Caco-2 (cell line): ENCODE measurements at regions not wholly inside any gene's neighbourhood (a gene's known extent, or its start where the extent isn't known, plus 50 kb on each side); places are given as distances from the start of the nearest gene placed in this dataset.

Source experiments
- BruUV-seq: library from RNA; stranded (reverse); fragments of 400-500 nt; replicated peaks from 2 replicates; lab custom pipeline; 2021; lab: Mats Ljungman, UMichigan
- CTCF ChIA-PET: fragments of 300-600 bp; sonication (Branson Sonifier 250); formaldehyde crosslinking; loops from one replicate; lab custom pipeline; 2022; ENCODE audit warnings: antibody characterized with exemption; lab: Charles Lee
- POLR2A ChIA-PET: fragments of 300-600 bp; sonication (Branson Sonifier 250); formaldehyde crosslinking; loops from one replicate; lab custom pipeline; 2022; ENCODE audit warnings: antibody characterized with exemption; lab: Charles Lee
- DNase-seq, 2 experiments: peaks; one replicate each; pipeline versions ENCODE4 v3.0.0 to v3.0.0-alpha.2; 2020 to 2022
- H3K27me3 ChIP-seq: replicated peaks from 2 replicates; pipeline ENCODE4 v1.6.0; 2011; ENCODE audit warnings: low read length; ENCODE audit not compliant: control insufficient read depth, insufficient read depth
- H3K36me3 ChIP-seq: 2 replicates; pipeline ENCODE4 v1.5.1; 2011; ENCODE audit warnings: low read length; ENCODE audit not compliant: control insufficient read depth, insufficient read depth
- H3K4me1 ChIP-seq: fragments of 250-450 bp; sonication (Bioruptor Pico); 2 replicates; pipeline ENCODE4 v1.5.1; 2020; ENCODE audit warnings: mild to moderate bottlenecking
- H3K4me3 ChIP-seq: 2 replicates; pipeline ENCODE4 v1.5.1; 2011; ENCODE audit warnings: low read depth, mild to moderate bottlenecking, control low read depth, low read length
- H3K9me3 ChIP-seq: fragments of 250-450 bp; sonication (Bioruptor Pico); 2 replicates; pipeline ENCODE4 v1.5.1; 2020; ENCODE audit warnings: mild to moderate bottlenecking, moderate library complexity
- H3K27ac Mint-ChIP-seq: one replicate; pipeline ENCODE4 v1.8.0; 2022; ENCODE audit warnings: mixed read lengths; ENCODE audit not compliant: unreplicated experiment
- H3K27me3 Mint-ChIP-seq: one replicate; pipeline ENCODE4 v1.8.0; 2022; ENCODE audit warnings: mixed read lengths; ENCODE audit not compliant: insufficient read depth, unreplicated experiment
- H3K36me3 Mint-ChIP-seq: one replicate; pipeline ENCODE4 v1.8.0; 2022; ENCODE audit warnings: mild to moderate bottlenecking, mixed read lengths; ENCODE audit not compliant: insufficient read depth, unreplicated experiment
- H3K4me1 Mint-ChIP-seq: one replicate; pipeline ENCODE4 v1.8.0; 2022; ENCODE audit warnings: low read depth, mixed read lengths; ENCODE audit not compliant: unreplicated experiment
- H3K4me3 Mint-ChIP-seq: one replicate; pipeline ENCODE4 v1.8.0; 2022; ENCODE audit warnings: mild to moderate bottlenecking, moderate library complexity, mixed read lengths; ENCODE audit not compliant: unreplicated experiment
- H3K9me3 Mint-ChIP-seq: one replicate; pipeline ENCODE4 v1.8.0; 2022; ENCODE audit warnings: mixed read lengths; ENCODE audit not compliant: unreplicated experiment
- intact Hi-C: fragments of 100-400 bp; cut with micrococcal nuclease; formaldehyde crosslinking; loops from one replicate; pipeline ENCODE4 v1.10.0; 2022; ENCODE audit not compliant: unreplicated experiment
- TF ChIP-seq, protein P1 (sequence below), 2 experiments: fragments of 200-600 bp in 1 of 2; IDR thresholded peaks; 1 replicate in 1 of 2; 2 replicates in 1 of 2; pipeline versions ENCODE4 v1.5.1 to v1.8.0; 2011 to 2022; ENCODE audit warnings: antibody characterized with exemption in 1 of 2, control low read depth in 1 of 2, inconsistent platforms in 1 of 2, low read depth in 1 of 2, low read length in 1 of 2, mild to moderate bottlenecking in 1 of 2, moderate library complexity in 1 of 2; ENCODE audit not compliant: insufficient read depth in 1 of 2, severe bottlenecking in 1 of 2, unreplicated experiment in 1 of 2

DNA sequence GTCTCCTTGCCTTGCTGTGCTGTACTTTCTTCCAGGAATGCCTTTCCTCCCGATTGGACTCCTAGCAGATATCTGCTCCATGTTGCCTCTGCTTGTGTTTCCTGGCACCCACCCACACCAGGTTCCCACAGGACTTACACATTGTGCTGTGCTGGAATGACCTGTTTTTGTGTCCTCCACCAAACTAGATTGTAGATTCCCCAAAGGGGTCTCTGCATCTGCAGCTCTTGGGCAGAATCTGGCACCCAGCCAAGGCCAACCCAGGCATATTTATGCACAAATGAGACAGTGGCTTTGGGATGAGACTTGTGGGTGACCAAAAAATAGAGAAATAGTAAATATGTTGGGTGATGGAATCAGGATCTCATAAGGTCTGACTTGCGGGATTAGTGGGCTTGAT, 278.2 kb downstream of the RRAGC start:
- Mint-ChIP-seq H3K4me3 (no peak overlapping the region), H3K27me3 (peaks cover 19% of the 10 kb centered on the region), H3K27ac (no peak overlapping the region), H3K9me3 (no peaks in the 10 kb centered on the region), H3K36me3 (no peaks in the 10 kb centered on the region), H3K4me1 (peaks cover 7% of the 10 kb centered on the region)
- DNase-seq, result no peak
- POLR2A ChIA-PET, result no interaction called here
- H3K27me3 ChIP-seq, result no peaks in the 10 kb centered on the region
- no peak overlapping the region for H3K4me3 ChIP-seq
- no peaks in the 10 kb centered on the region for H3K9me3 ChIP-seq
- TF ChIP-seq, protein P1, sequence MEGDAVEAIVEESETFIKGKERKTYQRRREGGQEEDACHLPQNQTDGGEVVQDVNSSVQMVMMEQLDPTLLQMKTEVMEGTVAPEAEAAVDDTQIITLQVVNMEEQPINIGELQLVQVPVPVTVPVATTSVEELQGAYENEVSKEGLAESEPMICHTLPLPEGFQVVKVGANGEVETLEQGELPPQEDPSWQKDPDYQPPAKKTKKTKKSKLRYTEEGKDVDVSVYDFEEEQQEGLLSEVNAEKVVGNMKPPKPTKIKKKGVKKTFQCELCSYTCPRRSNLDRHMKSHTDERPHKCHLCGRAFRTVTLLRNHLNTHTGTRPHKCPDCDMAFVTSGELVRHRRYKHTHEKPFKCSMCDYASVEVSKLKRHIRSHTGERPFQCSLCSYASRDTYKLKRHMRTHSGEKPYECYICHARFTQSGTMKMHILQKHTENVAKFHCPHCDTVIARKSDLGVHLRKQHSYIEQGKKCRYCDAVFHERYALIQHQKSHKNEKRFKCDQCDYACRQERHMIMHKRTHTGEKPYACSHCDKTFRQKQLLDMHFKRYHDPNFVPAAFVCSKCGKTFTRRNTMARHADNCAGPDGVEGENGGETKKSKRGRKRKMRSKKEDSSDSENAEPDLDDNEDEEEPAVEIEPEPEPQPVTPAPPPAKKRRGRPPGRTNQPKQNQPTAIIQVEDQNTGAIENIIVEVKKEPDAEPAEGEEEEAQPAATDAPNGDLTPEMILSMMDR (IDR thresholded peaks at IDR 0.05; ENCODE audit: insufficient read depth in 1 of 2, low read depth in 1 of 2, low read length in 1 of 2, severe bottlenecking in 1 of 2, unreplicated experiment in 1 of 2), result no peak
- no TSS peak for BruUV-seq
- CTCF ChIA-PET, result no interaction called here
- intact Hi-C loops, result no loop called here
- H3K4me1 ChIP-seq, result no peaks in the 10 kb centered on the region
- no peaks in the 10 kb centered on the region for H3K36me3 ChIP-seq

DNA sequence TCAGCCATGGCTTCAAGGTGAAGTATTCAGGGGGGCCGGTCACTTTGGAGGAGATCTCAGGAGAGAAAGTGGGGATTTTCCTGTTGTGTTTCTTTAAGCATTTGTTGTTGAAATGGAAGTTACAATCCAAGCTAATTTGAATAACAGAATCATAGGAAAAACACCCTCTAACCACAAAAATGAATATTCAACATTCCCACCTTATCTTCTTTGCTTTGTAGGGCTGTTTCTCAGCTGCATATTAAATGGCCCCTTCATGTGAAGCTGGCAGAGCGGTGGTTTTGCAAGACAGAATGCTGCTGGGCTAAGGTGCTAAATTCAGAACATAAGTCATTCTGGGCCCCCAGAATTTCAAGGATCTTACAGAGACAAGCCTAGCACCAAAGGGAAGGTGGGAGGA, 279.0 kb downstream of the RRAGC start:
- no peaks in the 10 kb centered on the region for H3K36me3 ChIP-seq
- BruUV-seq, result no TSS peak
- peaks cover 19% of the 10 kb centered on the region for H3K27me3 Mint-ChIP-seq
- intact Hi-C loops, result no loop called here
- H3K4me3 ChIP-seq, result no peak overlapping the region
- no peak for DNase-seq
- no peak overlapping the region for H3K4me3 Mint-ChIP-seq
- no peaks in the 10 kb centered on the region for H3K9me3 Mint-ChIP-seq
- TF ChIP-seq, protein P1 (IDR thresholded peaks at IDR 0.05; ENCODE audit: insufficient read depth in 1 of 2, low read depth in 1 of 2, low read length in 1 of 2, severe bottlenecking in 1 of 2, unreplicated experiment in 1 of 2), result no peak
- H3K27ac Mint-ChIP-seq, result no peak overlapping the region
- no peaks in the 10 kb centered on the region for H3K4me1 ChIP-seq
- no peaks in the 10 kb centered on the region for H3K36me3 Mint-ChIP-seq
- H3K4me1 Mint-ChIP-seq, result peaks cover 7% of the 10 kb centered on the region
- CTCF ChIA-PET, result no interaction called here
- no peaks in the 10 kb centered on the region for H3K9me3 ChIP-seq
- POLR2A ChIA-PET, result no interaction called here
- no peaks in the 10 kb centered on the region for H3K27me3 ChIP-seq

DNA sequence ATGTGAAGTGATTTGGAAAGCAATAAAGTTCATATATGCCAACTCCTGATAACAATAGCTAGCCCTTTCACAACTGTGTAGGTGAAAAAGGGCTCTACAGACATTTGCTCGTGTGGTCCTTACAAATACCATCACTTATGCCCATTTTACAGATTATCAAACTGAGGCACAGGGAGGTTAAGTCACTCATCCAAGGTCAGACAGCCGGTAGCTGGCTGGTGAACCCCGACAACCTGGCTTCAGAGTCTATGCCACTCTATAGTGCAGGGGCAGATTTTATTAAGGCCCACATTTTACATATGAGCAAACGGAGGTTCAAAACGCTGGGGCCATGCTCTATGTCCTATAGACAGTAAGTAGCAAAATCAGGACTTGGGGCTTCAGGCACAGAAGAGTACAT, 280.5 kb downstream of the RRAGC start:
- H3K27me3 ChIP-seq, result no peaks in the 10 kb centered on the region
- no peaks in the 10 kb centered on the region for H3K36me3 ChIP-seq
- no peaks in the 10 kb centered on the region for H3K9me3 ChIP-seq
- intact Hi-C loops, result no loop called here
- Mint-ChIP-seq H3K27ac (no peak overlapping the region), H3K4me3 (no peak overlapping the region), H3K9me3 (no peaks in the 10 kb centered on the region), H3K4me1 (peaks cover 7% of the 10 kb centered on the region), H3K27me3 (peaks cover 19% of the 10 kb centered on the region), H3K36me3 (no peaks in the 10 kb centered on the region)
- POLR2A ChIA-PET, result no interaction called here
- no peak overlapping the region for H3K4me3 ChIP-seq
- DNase-seq, result no peak
- CTCF ChIA-PET, result no interaction called here
- BruUV-seq, result no TSS peak
- H3K4me1 ChIP-seq, result no peaks in the 10 kb centered on the region
- TF ChIP-seq, protein P1 (IDR thresholded peaks at IDR 0.05; ENCODE audit: insufficient read depth in 1 of 2, low read depth in 1 of 2, low read length in 1 of 2, severe bottlenecking in 1 of 2, unreplicated experiment in 1 of 2), result no peak
